IPS DF 6.9 (cell line): ENCODE measurements at regions not wholly inside any gene's neighbourhood (a gene's known extent, or its start where the extent isn't known, plus 50 kb on each side); places are given as distances from the start of the nearest gene placed in this dataset.

Source experiments
- DNase-seq: peaks from one replicate; pipeline ENCODE4 v3.0.0-alpha.2; 2013; ENCODE audit warnings: low read depth, low spot score
- H3K27ac ChIP-seq: one replicate; pipeline ENCODE4 v1.5.1; 2013; ENCODE audit warnings: low read length, control low read depth
- H3K27me3 ChIP-seq: 2 replicates; pipeline ENCODE4 v1.6.1; 2013; ENCODE audit warnings: mild to moderate bottlenecking, low read length; ENCODE audit not compliant: control insufficient read depth, insufficient read depth
- H3K36me3 ChIP-seq: 2 replicates; pipeline ENCODE4 v1.6.1; 2013; ENCODE audit warnings: low read length; ENCODE audit not compliant: control insufficient read depth, insufficient read depth
- H3K4me1 ChIP-seq: 2 replicates; pipeline ENCODE4 v1.6.1; 2013; ENCODE audit warnings: low read length; ENCODE audit not compliant: control insufficient read depth, insufficient read depth
- H3K4me3 ChIP-seq: 2 replicates; pipeline ENCODE4 v1.5.1; 2013; ENCODE audit warnings: mild to moderate bottlenecking, low read length
- H3K9me3 ChIP-seq: 2 replicates; pipeline ENCODE4 v1.6.1; 2013; ENCODE audit warnings: low read length, inconsistent platforms; ENCODE audit not compliant: control insufficient read depth, insufficient read depth
- WGBS: extraction: QIAGEN DNeasy Blood & Tissue Kit; methylation state at CpG from one replicate; pipeline ENCODE4 v1.1.7; 2013; ENCODE audit warnings: mixed read lengths, missing lambda C conversion rate; ENCODE audit not compliant: insufficient read length, insufficient coverage; 5-methylcytosine and 5-hydroxymethylcytosine counted together

DNA sequence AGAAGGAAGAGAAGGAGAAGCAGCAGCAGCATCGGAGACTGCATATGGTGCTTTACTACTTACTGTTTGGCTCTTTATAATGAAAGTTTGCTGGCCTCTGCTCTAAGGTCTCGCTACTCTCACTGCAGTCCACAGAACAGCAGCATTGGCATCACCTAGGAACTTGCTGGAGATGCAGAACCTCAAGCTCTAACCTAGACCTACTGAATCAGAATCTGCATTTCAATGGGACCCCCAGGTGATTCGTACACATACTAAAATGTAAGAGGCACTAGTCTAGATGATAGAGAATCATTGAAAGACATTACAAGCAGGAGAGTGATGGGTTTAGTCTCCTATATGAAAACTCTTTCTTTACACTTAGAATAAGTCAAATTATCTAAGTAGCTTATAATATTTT lies 270.6 kb downstream of the KLF5 start:
- Histone ChIP-seq H3K27ac (no peak overlapping the region), H3K4me3 (no peak overlapping the region), H3K36me3 (no peaks in the 10 kb centered on the region), H3K4me1 (no peaks in the 10 kb centered on the region), H3K9me3 (no peaks in the 10 kb centered on the region), H3K27me3 (no peaks in the 10 kb centered on the region)
- WGBS = no CpG with 5 or more reads among the region's 3 CpGs
- DNase-seq = no peak

DNA sequence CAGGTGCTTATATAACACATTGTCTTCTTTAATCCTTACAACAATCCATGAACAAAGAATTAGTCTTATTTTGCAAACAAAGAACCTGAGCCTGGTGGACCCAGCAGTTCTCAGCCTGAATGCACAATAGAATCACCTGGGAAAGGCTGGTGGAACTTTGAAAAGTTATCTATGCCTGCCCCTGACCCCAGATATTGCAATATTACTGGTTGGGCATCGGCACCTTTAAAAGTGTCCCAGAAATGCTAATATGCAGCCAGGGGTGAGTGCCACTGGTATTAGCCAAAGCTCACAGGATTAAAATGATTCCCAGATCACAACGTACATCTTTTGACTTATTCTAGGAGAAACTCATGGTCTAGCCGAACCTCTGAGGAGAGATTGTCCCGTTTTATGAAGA lies 268.8 kb downstream of the KLF5 start:
- Histone ChIP-seq H3K4me3 (no peak overlapping the region), H3K27ac (no peak overlapping the region), H3K4me1 (no peaks in the 10 kb centered on the region), H3K36me3 (no peaks in the 10 kb centered on the region), H3K9me3 (no peaks in the 10 kb centered on the region), H3K27me3 (no peaks in the 10 kb centered on the region)
- WGBS = no CpG with 5 or more reads among the region's 4 CpGs
- DNase-seq = no peak

DNA sequence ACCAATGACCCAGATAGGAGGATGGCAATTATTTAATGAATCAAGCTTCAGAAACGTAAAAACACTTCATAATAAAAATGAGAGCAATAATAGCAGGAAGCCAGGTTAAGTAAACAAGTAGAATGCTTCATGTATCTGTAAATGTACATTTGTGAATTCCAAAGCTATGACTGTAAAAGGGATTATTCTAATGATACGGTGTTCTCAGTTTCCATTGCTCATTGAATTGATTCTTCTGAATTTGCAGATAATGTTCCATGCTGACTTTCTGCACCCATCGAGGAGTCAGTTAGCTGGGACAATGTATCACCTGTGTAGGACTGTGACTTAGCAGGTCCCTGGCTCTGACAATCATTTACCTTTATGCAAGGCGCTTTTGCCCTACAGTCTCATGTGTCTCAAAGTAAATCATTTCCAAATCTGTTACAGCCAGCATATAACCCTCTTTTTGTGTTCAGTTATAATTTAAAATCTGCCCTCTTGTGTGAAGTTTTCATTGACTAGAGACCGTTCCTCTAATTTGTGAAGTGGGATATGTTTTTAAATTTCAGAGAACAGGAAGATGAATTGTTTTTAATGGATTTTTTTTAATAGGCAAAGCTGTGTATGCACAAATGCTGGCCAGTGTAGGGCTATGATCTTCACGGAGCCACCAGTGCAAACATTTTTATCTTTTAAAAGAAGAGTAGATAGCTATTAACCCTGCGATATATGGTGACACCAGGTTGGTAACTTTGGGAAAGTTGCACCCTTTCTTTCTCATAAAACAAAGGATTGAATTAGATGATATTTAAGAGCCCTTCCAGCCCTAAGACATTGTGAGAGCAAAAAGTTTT lies 267.1 kb downstream of the KLF5 start:
- no peaks in the 10 kb centered on the region for H3K4me1 ChIP-seq
- H3K36me3 ChIP-seq = no peaks in the 10 kb centered on the region
- H3K9me3 ChIP-seq = no peaks in the 10 kb centered on the region
- WGBS = no CpG with 5 or more reads among the region's 7 CpGs
- H3K4me3 ChIP-seq = no peak overlapping the region
- H3K27me3 ChIP-seq = no peaks in the 10 kb centered on the region
- H3K27ac ChIP-seq = no peak overlapping the region
- DNase-seq = no peak

DNA sequence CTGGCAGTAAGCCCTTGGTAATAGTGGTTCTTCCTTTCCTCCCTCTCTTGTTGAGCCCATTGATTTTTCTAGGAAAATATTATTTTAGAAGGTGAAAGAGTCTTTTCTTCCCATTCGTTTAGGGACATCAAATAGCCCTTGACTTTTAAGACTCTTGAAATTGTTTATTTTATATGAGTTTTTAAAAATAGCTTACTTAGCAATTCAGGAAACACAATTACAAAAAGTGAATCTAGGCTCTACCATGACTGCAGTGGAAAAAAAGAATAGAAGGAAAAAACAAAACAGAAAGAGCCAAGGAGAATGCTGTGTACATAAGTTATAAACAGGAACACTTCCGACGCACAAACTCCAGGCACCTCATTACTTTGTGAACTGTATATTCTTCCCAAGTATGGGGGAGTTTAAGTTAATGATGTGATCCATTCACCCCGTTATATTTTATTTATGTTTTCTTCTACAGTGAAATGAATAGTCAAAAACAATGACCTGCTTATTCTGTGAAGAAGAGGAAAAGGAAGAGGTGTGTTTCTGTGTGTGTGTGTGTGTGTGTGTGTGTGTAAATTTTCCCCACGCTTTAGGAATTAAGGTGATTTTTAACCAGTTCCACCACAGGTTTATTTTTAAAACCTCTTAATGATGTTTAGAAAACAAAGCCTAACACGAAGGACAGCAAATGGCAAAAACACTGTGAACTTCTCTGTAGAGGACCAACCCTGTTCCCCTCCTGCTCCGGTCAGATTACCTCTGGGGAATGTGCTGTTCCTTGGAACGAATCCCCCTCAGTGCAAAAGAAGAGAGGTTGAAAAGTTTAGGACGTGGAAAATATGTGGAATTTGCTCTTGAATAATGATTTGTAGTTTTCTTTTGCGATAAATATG lies 266.3 kb downstream of the KLF5 start:
- Histone ChIP-seq H3K27me3 (no peaks in the 10 kb centered on the region), H3K9me3 (no peaks in the 10 kb centered on the region), H3K36me3 (no peaks in the 10 kb centered on the region), H3K27ac (no peak overlapping the region), H3K4me1 (no peaks in the 10 kb centered on the region), H3K4me3 (no peak overlapping the region)
- no peak for DNase-seq
- WGBS = 100% methylated on average over 2 of the region's 10 CpGs

DNA sequence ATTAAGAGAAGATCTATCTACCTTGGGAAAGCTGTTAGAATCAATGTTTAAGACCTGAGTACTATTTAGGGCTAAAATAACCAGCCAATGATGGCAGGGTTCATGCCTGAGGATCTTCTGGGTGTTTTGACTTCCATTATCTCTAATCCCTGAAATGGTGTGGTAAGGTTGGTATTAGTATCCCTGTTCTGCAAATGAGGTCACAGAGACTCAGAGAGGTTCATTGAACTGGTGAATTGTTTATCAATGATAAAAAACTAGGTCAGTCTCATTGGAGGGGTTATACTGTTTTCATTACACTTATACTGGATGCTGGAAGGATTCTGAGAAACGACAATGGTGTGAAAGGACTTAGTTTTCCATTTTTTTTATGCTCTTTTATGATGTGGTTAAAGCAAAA lies 264.8 kb downstream of the KLF5 start:
- Histone ChIP-seq H3K4me3 (no peak overlapping the region), H3K27me3 (no peaks in the 10 kb centered on the region), H3K9me3 (no peaks in the 10 kb centered on the region), H3K4me1 (no peaks in the 10 kb centered on the region), H3K36me3 (no peaks in the 10 kb centered on the region), H3K27ac (no peak overlapping the region)
- no CpG with 5 or more reads among the region's 1 CpG for WGBS
- no peak for DNase-seq

DNA sequence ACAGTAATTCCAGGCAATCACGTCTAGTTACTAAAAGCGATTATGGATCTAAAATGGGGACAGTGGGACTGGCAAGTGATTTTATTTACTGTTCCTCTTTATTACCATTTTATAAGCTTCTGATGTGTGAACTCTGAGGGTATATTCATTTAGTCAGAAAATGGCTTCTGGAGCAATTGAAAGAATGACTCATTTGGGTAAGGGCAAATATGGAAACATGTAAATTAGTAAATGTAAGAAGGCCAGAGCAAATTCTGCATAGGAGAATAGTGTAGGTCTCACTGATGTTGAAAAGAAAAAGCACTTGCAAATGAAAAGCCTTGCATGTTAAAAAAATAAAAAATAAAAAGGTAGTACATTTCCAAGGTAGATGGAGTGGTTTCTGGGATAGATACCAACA lies 262.2 kb downstream of the KLF5 start:
- WGBS = no CpG with 5 or more reads among the region's 2 CpGs

DNA sequence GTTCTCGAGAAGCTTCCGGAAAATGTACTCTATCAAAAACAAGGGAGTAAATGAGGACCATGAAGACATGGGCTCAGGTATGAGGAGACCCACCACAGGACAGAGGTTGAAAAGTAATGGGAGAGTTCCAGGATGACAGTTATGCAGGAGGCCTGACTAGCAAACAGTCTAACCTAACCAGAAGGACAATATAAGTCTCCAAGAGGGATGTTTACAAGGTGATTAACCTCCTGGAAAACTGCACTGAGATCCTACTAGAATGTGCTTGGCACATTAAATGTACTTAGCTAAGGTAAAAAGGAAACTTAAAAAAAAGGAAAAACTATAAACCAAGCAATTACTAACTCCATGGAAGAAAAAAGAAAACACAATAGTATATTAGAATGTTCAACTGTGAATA lies 258.3 kb downstream of the KLF5 start:
- DNase-seq = no peak
- H3K27me3 ChIP-seq = no peaks in the 10 kb centered on the region
- whole genome bisulfite sequencing = no CpG with 5 or more reads among the region's 2 CpGs
- H3K36me3 ChIP-seq = no peaks in the 10 kb centered on the region
- H3K9me3 ChIP-seq = no peaks in the 10 kb centered on the region
- H3K4me1 ChIP-seq = no peaks in the 10 kb centered on the region
- no peak overlapping the region for H3K27ac ChIP-seq
- no peak overlapping the region for H3K4me3 ChIP-seq

More for the DNA sequence above, 262.2 kb downstream of the KLF5 start:
- Histone ChIP-seq H3K4me1 (no peaks in the 10 kb centered on the region), H3K27me3 (no peaks in the 10 kb centered on the region), H3K27ac (no peak overlapping the region), H3K9me3 (no peaks in the 10 kb centered on the region), H3K36me3 (no peaks in the 10 kb centered on the region), H3K4me3 (no peak overlapping the region)
- no peak for DNase-seq

DNA sequence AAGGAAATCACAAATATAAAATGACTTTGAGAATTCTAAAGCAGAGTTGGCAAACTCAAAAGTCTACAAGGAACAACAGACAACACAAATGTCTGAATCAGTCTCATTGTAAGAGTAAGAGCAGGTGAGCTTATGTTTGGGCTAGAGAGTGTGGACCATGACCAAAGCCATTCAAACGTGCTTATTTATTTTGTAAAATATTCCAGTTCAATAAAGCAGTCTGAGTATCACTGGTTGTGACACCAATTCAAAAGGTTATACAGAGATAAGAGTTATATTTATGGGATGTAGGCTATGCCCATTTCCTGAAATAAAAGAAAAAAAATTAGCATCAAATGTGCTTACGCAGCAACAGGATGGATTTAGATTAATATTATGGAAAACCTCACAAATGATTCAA lies 251.6 kb downstream of the KLF5 start:
- Histone ChIP-seq H3K9me3 (no peaks in the 10 kb centered on the region), H3K4me3 (no peak overlapping the region), H3K36me3 (no peaks in the 10 kb centered on the region), H3K4me1 (no peaks in the 10 kb centered on the region), H3K27ac (no peak overlapping the region), H3K27me3 (no peaks in the 10 kb centered on the region)
- no CpG with 5 or more reads among the region's 2 CpGs for WGBS
- DNase-seq = no peak

DNA sequence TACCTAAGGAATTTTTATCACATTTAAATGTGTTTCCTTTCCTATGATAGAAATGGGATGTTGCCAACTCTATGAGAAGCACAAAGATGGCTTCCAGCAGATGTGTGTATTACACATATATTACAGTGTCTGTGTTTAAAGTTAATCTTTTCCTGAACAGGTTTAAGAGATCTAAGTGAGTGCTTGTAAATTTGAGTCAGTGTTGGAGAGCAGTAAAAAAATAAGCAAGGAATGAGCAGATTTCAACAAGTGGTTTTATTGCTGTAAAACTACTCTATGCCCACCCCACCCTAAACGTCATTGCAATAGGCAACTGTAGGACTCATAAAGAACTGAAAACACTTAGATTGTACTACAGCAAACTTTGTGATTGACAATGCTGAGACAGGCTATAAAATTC lies 248.7 kb downstream of the KLF5 start:
- no peak for DNase-seq
- WGBS = no CpG with 5 or more reads among the region's 1 CpG
- no peaks in the 10 kb centered on the region for H3K27me3 ChIP-seq
- no peak overlapping the region for H3K4me3 ChIP-seq
- no peaks in the 10 kb centered on the region for H3K4me1 ChIP-seq
- no peaks in the 10 kb centered on the region for H3K36me3 ChIP-seq
- H3K9me3 ChIP-seq = no peaks in the 10 kb centered on the region
- no peak overlapping the region for H3K27ac ChIP-seq

DNA sequence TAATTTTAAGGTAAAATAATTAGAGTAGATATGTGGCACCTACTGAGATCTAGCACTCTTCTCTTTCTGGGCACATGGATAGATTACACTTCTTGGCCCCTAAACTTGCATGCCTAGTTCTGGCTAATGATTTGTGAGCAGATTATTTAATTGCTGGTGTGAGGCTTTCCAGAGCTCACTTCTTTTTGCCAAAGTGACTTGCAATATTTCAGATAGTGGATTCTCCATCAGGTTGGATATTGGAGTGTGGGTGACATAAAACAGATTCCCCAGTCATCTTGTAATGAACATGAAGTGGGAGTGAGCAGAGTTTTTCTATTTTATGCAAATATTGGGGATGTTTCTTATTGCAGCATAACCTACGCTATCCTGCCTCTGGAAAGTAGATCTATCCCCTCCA lies 247.9 kb downstream of the KLF5 start:
- H3K9me3 ChIP-seq = no peaks in the 10 kb centered on the region
- no peaks in the 10 kb centered on the region for H3K36me3 ChIP-seq
- no peak for DNase-seq
- no peak overlapping the region for H3K4me3 ChIP-seq
- no CpG with 5 or more reads among the region's 1 CpG for WGBS
- no peaks in the 10 kb centered on the region for H3K27me3 ChIP-seq
- no peak overlapping the region for H3K27ac ChIP-seq
- no peaks in the 10 kb centered on the region for H3K4me1 ChIP-seq
